ENCODE measurements at regions not wholly inside any gene's neighbourhood (a gene's known extent, or its start where the extent isn't known, plus 50 kb on each side); places are given as distances from the start of the nearest gene placed in this dataset.

GRCh38 chr5:171597946-171598640 is 178.6 kb downstream of the FGF18 start:
- no peak for DNase-seq (ENCODE audit: low spot score)
- in situ Hi-C loops (cut with HindIII; ENCODE audit: low sequenced_read_pairs): no loop called here

- no peak for DNase-seq (ENCODE audit: low spot score)
- in situ Hi-C loops (cut with HindIII; ENCODE audit: low sequenced_read_pairs): no loop called here
These were observed 179.2 kb downstream of the FGF18 start for GRCh38 chr5:171598641-171599152.

DNA sequence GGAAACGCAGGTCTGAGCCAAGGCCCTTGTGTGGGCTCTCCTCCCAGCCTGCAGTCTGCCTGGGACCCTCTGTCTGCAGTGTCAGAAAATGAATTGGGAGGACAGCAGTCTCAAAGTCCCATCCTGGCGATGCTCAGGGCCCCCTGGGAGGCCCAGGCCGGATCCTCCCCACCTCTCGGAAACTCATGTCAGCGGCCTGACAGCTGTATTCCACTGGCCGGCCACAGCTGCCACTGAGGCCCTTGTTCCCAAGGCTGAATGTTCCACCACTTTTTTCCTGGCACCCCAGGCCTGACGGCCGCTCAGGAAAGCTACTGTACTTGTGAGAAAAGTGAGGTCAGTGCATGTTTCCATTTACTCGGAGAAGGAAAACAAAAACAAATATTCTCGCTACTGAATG is 180.0 kb downstream of the FGF18 start:
- in situ Hi-C loops (cut with HindIII; ENCODE audit: low sequenced_read_pairs): no loop called here
- DNase-seq (ENCODE audit: low spot score): no peak

GRCh38 chr5:171599957-171600612 is 180.6 kb downstream of the FGF18 start:
- in situ Hi-C loops (cut with HindIII; ENCODE audit: low sequenced_read_pairs): no loop called here
- no peak for DNase-seq (ENCODE audit: low spot score)

- in situ Hi-C loops (cut with HindIII; ENCODE audit: low sequenced_read_pairs): no loop called here
- no peak for DNase-seq (ENCODE audit: low spot score)
These were observed 181.4 kb downstream of the FGF18 start for GRCh38 chr5:171600741-171601265.

DNA sequence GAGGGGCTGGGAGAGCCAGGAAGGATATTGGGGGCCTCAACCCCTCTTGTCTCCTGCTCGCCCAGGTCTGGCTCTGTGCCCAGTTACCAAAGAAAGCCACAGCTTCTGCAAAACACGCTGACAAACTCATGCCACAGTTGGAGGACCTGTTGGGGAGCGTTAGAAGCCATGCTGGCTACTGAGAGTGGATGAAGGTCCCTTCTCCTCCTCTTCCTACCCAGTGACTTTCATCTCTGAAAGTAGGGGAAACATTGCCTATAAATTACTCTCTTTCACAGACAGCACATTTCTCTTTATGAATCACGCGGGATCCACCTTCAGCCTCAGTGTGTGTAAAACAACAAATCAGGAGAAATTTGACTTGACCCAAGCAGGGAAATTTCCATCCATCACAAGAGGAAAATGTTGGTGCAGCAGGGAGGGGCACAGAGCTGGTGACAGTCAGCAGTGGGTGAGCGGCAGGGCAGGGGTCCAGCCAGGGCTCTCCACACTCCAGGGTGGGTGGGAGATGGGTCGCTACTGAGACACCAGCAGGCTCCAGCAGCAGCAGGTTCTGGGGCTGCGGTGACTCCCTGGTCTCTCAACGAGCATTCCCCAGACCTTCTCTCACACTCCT is 181.9 kb downstream of the FGF18 start:
- in situ Hi-C loops (cut with HindIII; ENCODE audit: low sequenced_read_pairs): no loop called here
- no peak for DNase-seq (ENCODE audit: low spot score)

DNA sequence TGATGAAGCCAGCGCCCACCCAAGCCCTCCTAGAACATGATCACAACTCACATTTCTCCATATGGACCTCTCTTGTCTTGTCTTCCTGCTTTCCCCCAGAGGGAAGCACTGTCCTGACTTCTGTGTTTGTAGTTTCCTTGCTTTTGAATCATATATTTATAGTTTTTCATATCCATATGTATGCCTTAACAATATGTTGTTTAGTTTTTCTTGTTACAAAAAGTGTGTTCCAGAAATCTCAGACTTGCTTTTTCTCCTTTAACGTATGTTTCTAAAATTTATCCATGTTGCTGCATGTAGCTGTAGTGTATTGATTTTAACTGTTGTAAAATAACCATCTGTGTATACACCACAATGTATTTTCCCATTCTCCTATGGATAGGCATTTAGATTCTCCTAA is 182.0 kb upstream of the SMIM23 start:
- no peak for DNase-seq (ENCODE audit: low spot score)
- in situ Hi-C loops (cut with HindIII; ENCODE audit: low sequenced_read_pairs): no loop called here

DNA sequence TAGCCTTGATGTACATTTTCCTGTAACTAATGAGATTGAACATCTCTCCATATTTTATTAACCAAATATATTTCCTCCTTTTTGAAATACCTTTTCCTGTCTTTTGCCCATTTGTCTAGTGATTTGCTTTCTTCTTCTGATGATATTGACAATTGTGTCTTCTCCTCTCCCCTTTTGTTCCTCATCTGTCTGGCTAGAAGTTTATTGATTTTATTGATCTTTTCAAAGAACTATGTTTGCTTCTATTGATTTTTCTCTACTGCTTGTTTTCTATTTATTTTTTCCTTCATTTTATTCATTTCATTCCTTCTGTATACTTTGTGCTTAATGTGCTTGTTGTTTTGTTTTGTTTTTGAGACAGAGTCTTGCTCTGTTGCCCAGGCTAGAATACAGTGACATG is 181.4 kb upstream of the SMIM23 start:
- in situ Hi-C loops (cut with HindIII; ENCODE audit: low sequenced_read_pairs): no loop called here
- no peak for DNase-seq (ENCODE audit: low spot score)

DNA sequence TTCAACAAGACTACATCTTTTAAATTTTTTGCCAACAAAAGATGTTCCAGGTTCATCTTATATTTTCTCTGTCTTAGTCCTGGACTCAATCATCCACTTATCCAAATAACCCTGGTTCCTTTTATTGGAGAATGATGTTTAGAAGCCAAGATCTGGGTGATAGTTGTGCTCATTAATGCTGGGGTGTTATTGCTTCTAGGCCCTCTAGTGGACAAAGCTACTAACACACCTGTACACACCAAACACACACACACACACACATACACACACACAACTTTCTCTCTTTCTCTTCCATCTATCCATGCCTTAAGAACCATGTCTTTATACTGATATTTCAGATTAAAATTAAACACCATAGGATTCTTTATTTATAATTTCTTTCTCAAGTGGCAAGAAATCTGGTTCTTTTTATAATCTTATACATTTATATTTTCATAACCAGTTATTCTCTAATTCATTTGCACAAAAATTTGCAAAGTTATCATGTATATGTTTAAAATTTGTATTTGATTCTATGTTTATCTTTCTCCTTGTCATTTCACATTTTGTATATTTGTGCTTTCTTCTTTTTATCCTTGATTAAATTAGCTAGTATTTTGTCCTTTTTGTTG is 179.1 kb upstream of the SMIM23 start:
- no peak for DNase-seq (ENCODE audit: low spot score)
- in situ Hi-C loops (cut with HindIII; ENCODE audit: low sequenced_read_pairs): no loop called here

DNA sequence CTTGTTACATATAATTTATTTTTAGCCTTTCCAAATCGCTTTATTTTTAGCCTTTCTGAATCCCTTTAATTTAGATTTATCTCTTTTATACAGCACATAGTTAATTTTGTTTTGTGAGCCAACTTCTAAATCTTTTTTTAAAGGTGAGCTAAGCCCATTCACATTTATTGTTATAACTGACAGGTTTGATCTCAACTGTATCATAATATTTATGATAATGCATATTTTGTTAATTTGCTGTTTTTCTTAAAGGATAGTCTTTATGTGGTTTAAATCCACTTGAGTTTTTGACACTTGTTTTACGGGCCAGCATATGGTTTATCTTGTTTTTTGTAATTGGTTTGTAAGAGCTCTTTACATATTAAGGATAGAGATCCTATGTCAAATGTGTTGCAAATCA is 177.8 kb upstream of the SMIM23 start:
- no peak for DNase-seq (ENCODE audit: low spot score)
- in situ Hi-C loops (cut with HindIII; ENCODE audit: low sequenced_read_pairs): no loop called here

DNA sequence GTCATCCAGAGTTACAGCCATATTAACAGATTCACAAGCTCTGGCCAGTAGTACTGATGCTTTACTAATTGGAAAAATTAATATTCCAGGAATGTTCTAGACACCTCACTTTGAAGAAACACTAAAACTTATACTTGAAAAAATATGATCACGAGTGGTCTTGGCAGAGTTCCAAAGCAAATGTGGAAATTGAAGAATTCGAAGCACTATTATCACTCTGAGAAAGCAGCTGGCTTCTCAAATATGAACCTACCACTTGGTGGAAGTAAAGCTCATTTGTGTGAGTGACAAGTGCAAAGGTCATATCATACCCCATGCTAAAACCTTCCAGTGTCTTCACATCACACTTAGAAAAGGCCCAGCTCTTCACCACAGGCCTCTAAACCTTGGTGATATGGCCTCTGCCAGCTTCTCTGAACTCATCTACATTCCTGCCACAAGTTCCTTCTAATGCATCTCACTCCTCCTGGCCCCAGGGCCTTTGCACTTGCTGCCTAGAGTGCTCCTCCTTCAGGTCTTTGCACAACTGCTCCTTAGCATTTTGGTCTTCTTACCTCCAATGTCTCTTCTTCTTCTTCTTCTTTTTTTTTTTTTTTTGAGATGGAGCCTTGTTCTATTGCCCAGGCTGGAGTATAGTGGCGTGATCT is 175.7 kb upstream of the SMIM23 start:
- in situ Hi-C loops (cut with HindIII; ENCODE audit: low sequenced_read_pairs): no loop called here
- no peak for DNase-seq (ENCODE audit: low spot score)

- DNase-seq (ENCODE audit: low spot score): no peak
- in situ Hi-C loops (cut with HindIII; ENCODE audit: low sequenced_read_pairs): no loop called here
These were observed 174.9 kb upstream of the SMIM23 start for GRCh38 chr5:171610686-171611085.

DNA sequence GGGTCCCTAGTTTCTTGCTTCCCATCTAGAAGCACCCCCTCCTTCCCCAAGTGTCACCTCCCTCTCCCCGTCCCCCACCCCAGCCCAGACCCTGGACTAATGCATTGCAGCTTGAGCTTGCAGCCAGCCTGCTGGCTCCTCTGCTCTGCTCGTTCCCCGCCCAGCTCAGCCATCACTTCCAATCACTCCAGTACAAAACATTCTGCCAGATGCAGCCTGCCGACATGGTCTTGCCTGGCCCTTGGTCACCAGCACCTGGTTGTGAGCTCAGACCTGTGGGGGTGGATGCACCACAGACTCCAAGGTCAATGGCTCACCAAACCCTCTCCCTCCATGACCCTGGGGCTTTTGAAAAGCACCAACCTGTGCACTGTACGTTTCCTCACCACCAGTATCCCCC is 172.9 kb upstream of the SMIM23 start:
- in situ Hi-C loops (cut with HindIII; ENCODE audit: low sequenced_read_pairs): no loop called here
- DNase-seq (ENCODE audit: low spot score): no peak

DNA sequence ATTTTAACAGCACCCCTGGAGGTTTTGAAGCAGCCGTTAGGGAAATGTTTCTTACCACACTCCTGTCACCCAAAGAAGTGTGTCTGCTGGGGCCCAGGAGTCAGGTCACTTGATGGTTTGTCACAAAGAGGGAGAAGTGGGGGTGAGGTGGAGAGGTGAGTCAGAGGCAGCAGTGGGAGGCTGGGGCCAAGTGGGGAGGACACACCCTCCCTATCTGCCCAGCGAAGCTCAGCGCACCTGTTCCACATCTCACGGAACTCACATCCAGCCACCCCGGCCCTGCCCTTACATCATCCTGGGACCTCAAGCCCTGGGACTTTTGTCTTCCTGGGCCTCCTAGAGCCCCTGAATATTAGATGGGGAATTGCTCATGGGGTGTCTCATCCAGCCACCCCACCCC is 171.1 kb upstream of the SMIM23 start:
- in situ Hi-C loops (cut with HindIII; ENCODE audit: low sequenced_read_pairs): no loop called here
- no peak for DNase-seq (ENCODE audit: low spot score)

- in situ Hi-C loops (cut with HindIII; ENCODE audit: low sequenced_read_pairs): no loop called here
- no peak for DNase-seq (ENCODE audit: low spot score)
These were observed 170.5 kb upstream of the SMIM23 start for GRCh38 chr5:171614971-171615653.

GRCh38 chr5:171615705-171616640 is 169.6 kb upstream of the SMIM23 start:
- no peak for DNase-seq (ENCODE audit: low spot score)

GRCh38 chr5:171617266-171617665 is 168.4 kb upstream of the SMIM23 start:
- in situ Hi-C loops (cut with HindIII; ENCODE audit: low sequenced_read_pairs): no loop called here
- DNase-seq (ENCODE audit: low spot score): no peak

More at GRCh38 chr5:171615705-171616640, 169.6 kb upstream of the SMIM23 start:
- in situ Hi-C loops (cut with HindIII; ENCODE audit: low sequenced_read_pairs): no loop called here
